ENCODE measurements at regions not wholly inside any gene's neighbourhood (a gene's known extent, or its start where the extent isn't known, plus 50 kb on each side); places are given as distances from the start of the nearest gene placed in this dataset.

GRCh38 chr4:181477591-181477990 lies 765.6 kb upstream of the TENM3 start:
- no peak for DNase-seq
- no peak for ATAC-seq
- H3K4me1 ChIP-seq (ENCODE audit: control insufficient read depth, insufficient read depth, low read length): no peaks in the 10 kb centered on the region
- intact Hi-C loops (cut with DNase I): no loop called here
- no peak overlapping the region for H3K27ac ChIP-seq (ENCODE audit: low read length)
- no peaks in the 10 kb centered on the region for H3K9me3 ChIP-seq (ENCODE audit: control insufficient read depth, low read length)
- H3K4me3 ChIP-seq (ENCODE audit: low read length): no peak overlapping the region
- WGBS: 70% methylated on average over 4 of the region's 4 CpGs
- no peaks in the 10 kb centered on the region for H3K27me3 ChIP-seq (ENCODE audit: control insufficient read depth, insufficient read depth)

DNA sequence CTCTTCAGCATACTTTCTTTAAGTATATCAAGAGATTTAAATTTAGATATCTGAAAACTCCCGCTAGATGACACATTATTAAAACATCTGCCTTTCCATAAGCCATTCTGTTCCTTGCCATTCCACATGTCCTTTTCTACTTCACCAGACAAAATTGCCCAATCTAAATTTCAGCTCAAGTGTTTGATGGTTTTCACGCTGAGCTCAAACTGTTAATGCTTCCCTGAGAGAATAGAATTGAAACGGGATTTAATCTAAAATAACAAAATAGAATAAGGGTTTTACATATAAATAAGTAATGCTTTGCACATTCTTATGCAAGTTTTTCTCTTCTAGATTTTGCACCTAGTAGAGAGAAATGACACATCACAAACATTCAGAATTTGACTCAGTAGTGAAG lies 764.5 kb upstream of the TENM3 start:
- 63% methylated on average over 3 of the region's 3 CpGs for WGBS
- Histone ChIP-seq H3K27me3 (ENCODE audit: control insufficient read depth, insufficient read depth) (no peaks in the 10 kb centered on the region), H3K4me1 (ENCODE audit: control insufficient read depth, insufficient read depth, low read length) (no peaks in the 10 kb centered on the region), H3K9me3 (ENCODE audit: control insufficient read depth, low read length) (no peaks in the 10 kb centered on the region), H3K27ac (ENCODE audit: low read length) (no peak overlapping the region), H3K4me3 (ENCODE audit: low read length) (no peak overlapping the region)
- no peak for ATAC-seq
- DNase-seq: no peak
- intact Hi-C loops (cut with DNase I): no loop called here

GRCh38 chr4:181479141-181479540 lies 764.1 kb upstream of the TENM3 start:
- DNase-seq (no peak), ATAC-seq (no peak)
- H3K27me3 ChIP-seq (ENCODE audit: control insufficient read depth, insufficient read depth): no peaks in the 10 kb centered on the region
- 76% methylated on average over 2 of the region's 2 CpGs for WGBS
- H3K4me1 ChIP-seq (ENCODE audit: control insufficient read depth, insufficient read depth, low read length): no peaks in the 10 kb centered on the region
- intact Hi-C loops (cut with DNase I): no loop called here
- H3K9me3 ChIP-seq (ENCODE audit: control insufficient read depth, low read length): no peaks in the 10 kb centered on the region
- H3K27ac ChIP-seq (ENCODE audit: low read length): no peak overlapping the region
- no peak overlapping the region for H3K4me3 ChIP-seq (ENCODE audit: low read length)

DNA sequence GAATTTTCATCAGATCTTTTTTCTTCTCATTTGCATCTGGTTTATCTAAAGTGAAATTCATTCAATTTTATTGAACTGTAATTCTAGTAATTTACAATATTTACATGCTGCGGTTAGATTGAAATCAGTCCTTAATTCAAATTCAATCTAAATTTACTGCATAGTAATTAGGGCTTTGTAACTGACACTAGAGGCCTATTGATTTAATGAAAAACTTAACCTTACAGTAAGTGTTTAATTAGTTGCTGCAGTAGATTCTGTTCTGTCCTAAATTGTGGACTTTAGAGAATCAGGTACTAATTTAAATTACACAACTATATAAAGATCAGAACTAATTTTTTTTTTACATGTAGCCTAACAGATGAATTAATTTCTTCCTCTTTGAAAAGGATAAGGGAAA lies 758.8 kb upstream of the TENM3 start:
- no peaks in the 10 kb centered on the region for H3K9me3 ChIP-seq (ENCODE audit: control insufficient read depth, low read length)
- DNase-seq (no peak), ATAC-seq (no peak)
- no peaks in the 10 kb centered on the region for H3K27me3 ChIP-seq (ENCODE audit: control insufficient read depth, insufficient read depth)
- no peak overlapping the region for H3K27ac ChIP-seq (ENCODE audit: low read length)
- no peaks in the 10 kb centered on the region for H3K4me1 ChIP-seq (ENCODE audit: control insufficient read depth, insufficient read depth, low read length)
- no peak overlapping the region for H3K4me3 ChIP-seq (ENCODE audit: low read length)
- intact Hi-C loops (cut with DNase I): no loop called here
- 94% methylated on average over 1 of the region's 1 CpG for WGBS

DNA sequence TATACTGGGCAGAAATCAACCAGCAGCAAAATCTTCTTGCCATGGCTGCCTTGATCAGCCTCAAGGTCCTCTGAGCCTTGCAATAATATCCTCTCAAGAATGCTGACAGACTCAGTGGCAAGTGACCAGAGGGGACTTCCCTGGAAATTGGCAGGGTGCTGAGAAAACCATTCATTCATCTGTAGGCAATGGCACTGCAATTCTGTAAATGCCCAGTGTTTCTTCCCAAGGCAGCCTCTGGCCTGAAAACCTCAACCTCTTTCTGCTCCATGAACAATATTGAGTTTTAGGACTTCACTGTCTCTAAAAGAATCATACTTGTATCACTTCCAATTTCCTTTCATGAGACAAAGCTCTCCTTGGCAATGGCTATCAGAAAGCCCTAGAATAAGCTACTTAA lies 754.3 kb upstream of the TENM3 start:
- Histone ChIP-seq H3K4me1 (ENCODE audit: control insufficient read depth, insufficient read depth, low read length) (no peaks in the 10 kb centered on the region), H3K9me3 (ENCODE audit: control insufficient read depth, low read length) (no peaks in the 10 kb centered on the region), H3K27ac (ENCODE audit: low read length) (no peak overlapping the region), H3K4me3 (ENCODE audit: low read length) (no peak overlapping the region), H3K27me3 (ENCODE audit: control insufficient read depth, insufficient read depth) (no peaks in the 10 kb centered on the region)
- ATAC-seq (no peak), DNase-seq (no peak)
- intact Hi-C loops (cut with DNase I): no loop called here

DNA sequence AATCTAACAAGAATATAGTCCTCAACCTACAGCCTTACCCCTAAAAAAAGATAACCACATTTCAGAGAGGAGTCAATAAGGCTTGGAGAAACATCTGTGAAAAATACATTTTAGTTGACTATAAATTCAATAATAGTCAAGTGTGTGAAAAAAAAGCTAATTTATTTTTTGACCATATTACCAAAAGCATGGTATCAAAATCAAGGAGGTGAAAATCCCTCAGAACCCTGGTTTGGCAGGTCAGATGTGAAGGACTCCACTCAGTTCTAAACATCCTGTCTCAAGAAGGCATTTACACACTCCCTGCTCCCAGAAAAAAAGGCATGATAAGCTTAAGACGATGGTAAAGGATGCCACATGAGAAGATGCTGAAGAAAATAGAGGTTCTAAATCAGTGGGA lies 745.1 kb upstream of the TENM3 start:
- DNase-seq (no peak), ATAC-seq (no peak)
- no peaks in the 10 kb centered on the region for H3K4me1 ChIP-seq (ENCODE audit: control insufficient read depth, insufficient read depth, low read length)
- H3K9me3 ChIP-seq (ENCODE audit: control insufficient read depth, low read length): no peaks in the 10 kb centered on the region
- WGBS: 81% methylated on average over 1 of the region's 1 CpG
- H3K27me3 ChIP-seq (ENCODE audit: control insufficient read depth, insufficient read depth): no peaks in the 10 kb centered on the region
- no peak overlapping the region for H3K4me3 ChIP-seq (ENCODE audit: low read length)
- no peak overlapping the region for H3K27ac ChIP-seq (ENCODE audit: low read length)
- intact Hi-C loops (cut with DNase I): no loop called here

- Histone ChIP-seq H3K9me3 (ENCODE audit: control insufficient read depth, low read length) (no peaks in the 10 kb centered on the region), H3K27ac (ENCODE audit: low read length) (no peak overlapping the region), H3K4me1 (ENCODE audit: control insufficient read depth, insufficient read depth, low read length) (no peaks in the 10 kb centered on the region), H3K27me3 (ENCODE audit: control insufficient read depth, insufficient read depth) (no peaks in the 10 kb centered on the region), H3K4me3 (ENCODE audit: low read length) (no peak overlapping the region)
- no peak for DNase-seq
- WGBS: 88% methylated on average over 8 of the region's 8 CpGs
- intact Hi-C loops (cut with DNase I): no loop called here
- no peak for ATAC-seq
Observed at GRCh38 chr4:181502611-181503010, 740.6 kb upstream of the TENM3 start.

DNA sequence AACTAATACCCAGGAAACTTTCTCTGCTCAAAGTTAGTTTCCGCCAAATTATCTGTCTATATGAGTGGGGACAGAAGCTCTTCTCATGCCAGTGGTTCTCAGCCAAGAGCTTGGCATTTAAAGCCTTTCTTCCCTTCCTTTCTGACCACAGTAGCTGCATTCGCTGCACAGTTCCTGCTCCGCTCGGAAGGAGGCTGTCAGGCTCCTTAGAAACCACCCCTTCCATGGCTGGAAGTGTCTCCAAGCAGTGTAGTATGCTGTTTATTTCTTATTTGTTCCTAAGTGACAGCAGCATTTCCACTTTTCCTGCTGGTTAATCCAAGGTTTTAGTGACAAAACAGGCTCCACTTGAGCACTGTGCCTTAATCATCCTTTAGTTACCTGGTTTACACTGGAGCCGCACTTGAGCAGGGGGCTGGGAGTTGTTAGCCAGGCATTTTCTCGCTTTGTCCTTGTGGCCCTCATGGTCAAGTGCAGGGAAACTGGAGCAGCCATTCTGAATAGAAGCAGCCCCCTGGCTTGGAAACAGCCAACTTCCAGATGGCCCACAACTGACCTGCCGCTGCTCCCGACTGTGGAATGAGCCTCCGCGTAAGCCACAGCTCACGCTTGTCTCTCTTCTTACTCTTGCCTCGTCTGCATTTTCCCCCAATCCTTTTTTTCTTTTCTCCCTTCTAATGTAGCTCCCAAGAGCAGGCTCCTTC lies 739.4 kb upstream of the TENM3 start:
- no peaks in the 10 kb centered on the region for H3K27me3 ChIP-seq (ENCODE audit: control insufficient read depth, insufficient read depth)
- H3K4me3 ChIP-seq (ENCODE audit: low read length): no peak overlapping the region
- no peak for ATAC-seq
- WGBS: 60% methylated on average over 12 of the region's 12 CpGs
- no peak overlapping the region for H3K27ac ChIP-seq (ENCODE audit: low read length)
- H3K9me3 ChIP-seq (ENCODE audit: control insufficient read depth, low read length): no peaks in the 10 kb centered on the region
- no peak for DNase-seq
- intact Hi-C loops (cut with DNase I): no loop called here
- H3K4me1 ChIP-seq (ENCODE audit: control insufficient read depth, insufficient read depth, low read length): no peaks in the 10 kb centered on the region

DNA sequence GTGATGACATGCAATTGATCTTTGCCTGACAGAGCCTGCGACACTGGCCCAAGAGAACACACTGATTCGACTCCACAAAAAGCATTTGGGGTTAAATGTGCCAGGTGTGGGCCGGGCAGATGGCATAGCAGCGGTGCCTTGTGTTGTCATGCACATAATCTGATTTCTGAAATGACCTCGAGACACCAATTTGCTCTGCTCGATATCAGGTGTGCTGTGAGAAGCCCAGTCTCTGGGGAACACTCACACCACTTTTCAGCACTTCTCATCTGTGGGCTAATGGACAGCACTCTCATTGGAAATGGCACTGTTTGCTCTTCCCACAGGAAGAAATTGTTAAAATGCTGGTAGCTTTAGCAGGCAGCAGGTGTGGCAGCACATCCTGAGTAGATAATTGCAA lies 738.3 kb upstream of the TENM3 start:
- DNase-seq: no peak
- intact Hi-C loops (cut with DNase I): no loop called here
- H3K27me3 ChIP-seq (ENCODE audit: control insufficient read depth, insufficient read depth): no peaks in the 10 kb centered on the region
- no peak overlapping the region for H3K4me3 ChIP-seq (ENCODE audit: low read length)
- WGBS: 52% methylated on average over 6 of the region's 6 CpGs
- H3K27ac ChIP-seq (ENCODE audit: low read length): no peak overlapping the region
- no peak for ATAC-seq
- H3K9me3 ChIP-seq (ENCODE audit: control insufficient read depth, low read length): no peaks in the 10 kb centered on the region
- no peaks in the 10 kb centered on the region for H3K4me1 ChIP-seq (ENCODE audit: control insufficient read depth, insufficient read depth, low read length)

DNA sequence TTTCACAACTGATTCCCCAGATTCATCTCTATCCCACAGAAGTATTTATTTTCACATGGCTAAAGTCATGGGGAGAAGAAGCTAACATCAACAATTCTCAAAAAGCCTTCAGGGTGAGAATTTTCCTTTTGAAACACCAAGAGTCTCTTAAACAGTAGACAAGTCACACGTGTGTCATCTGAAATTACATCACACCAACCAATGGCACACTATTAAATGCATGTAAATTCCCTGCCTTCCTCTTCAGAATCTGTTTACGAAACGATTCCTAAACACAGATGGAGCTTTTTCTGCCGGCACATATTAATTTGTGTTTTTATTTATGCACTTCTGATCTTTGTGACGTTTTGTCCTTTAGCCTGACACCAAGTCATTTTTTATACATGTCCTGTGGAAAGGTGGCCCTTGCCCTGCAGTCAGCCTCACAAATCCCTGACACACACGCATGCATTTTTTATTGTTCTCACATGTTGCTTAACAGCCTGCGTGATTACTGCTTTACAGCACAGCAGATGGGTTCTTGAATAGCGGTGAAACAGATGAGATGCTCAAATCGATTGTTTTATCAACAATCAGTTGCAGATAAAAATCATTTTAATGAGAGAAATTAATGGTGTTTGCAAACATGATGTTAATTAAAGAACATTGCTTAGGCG lies 735.9 kb upstream of the TENM3 start:
- no peaks in the 10 kb centered on the region for H3K4me1 ChIP-seq (ENCODE audit: control insufficient read depth, insufficient read depth, low read length)
- 83% methylated on average over 10 of the region's 10 CpGs for WGBS
- H3K4me3 ChIP-seq (ENCODE audit: low read length): no peak overlapping the region
- ATAC-seq (no peak), DNase-seq (no peak)
- no peak overlapping the region for H3K27ac ChIP-seq (ENCODE audit: low read length)
- no peaks in the 10 kb centered on the region for H3K9me3 ChIP-seq (ENCODE audit: control insufficient read depth, low read length)
- intact Hi-C loops (cut with DNase I): no loop called here
- no peaks in the 10 kb centered on the region for H3K27me3 ChIP-seq (ENCODE audit: control insufficient read depth, insufficient read depth)

DNA sequence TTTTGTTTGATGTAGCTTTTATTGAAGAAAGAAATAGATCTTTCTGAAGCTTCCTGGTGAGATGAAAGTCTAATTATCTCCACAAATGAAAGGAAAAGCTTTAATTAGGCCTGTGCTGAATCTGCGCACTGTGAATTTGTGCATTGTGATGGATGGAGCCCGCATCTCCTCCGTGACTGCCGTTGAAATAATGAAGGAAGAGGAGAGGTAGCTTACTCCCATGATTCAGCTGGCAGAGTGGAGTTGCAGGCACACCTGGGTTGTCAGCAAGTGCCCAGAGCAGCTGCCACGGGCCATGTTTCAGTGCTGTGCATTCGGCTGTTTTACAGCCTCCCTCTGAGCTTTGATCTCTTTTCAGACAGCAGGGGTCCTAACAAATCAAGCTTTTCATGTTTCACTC lies 735.3 kb upstream of the TENM3 start:
- 72% methylated on average over 6 of the region's 6 CpGs for WGBS
- no peaks in the 10 kb centered on the region for H3K27me3 ChIP-seq (ENCODE audit: control insufficient read depth, insufficient read depth)
- DNase-seq (no peak), ATAC-seq (no peak)
- no peak overlapping the region for H3K27ac ChIP-seq (ENCODE audit: low read length)
- intact Hi-C loops (cut with DNase I): no loop called here
- no peaks in the 10 kb centered on the region for H3K9me3 ChIP-seq (ENCODE audit: control insufficient read depth, low read length)
- no peak overlapping the region for H3K4me3 ChIP-seq (ENCODE audit: low read length)
- no peaks in the 10 kb centered on the region for H3K4me1 ChIP-seq (ENCODE audit: control insufficient read depth, insufficient read depth, low read length)

DNA sequence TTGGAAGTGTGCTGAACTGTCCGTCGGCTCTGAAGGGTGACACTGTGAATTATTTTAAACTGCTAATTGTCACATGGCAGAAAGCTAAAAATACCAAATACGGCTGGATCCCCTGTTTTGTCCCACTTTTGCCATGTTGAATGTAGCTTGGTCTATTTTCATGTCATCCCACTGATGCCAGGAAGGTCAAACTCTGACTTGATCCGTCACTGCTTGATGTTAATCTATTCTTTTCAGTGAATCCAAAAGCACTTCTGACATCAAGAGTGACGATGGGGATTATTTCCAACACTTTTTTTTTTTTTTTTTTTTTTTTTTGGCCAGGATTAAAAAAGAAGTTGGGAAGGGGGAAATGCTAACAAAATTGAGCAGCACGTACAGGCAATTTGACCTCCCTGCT lies 734.6 kb upstream of the TENM3 start:
- Histone ChIP-seq H3K27me3 (ENCODE audit: control insufficient read depth, insufficient read depth) (no peaks in the 10 kb centered on the region), H3K9me3 (ENCODE audit: control insufficient read depth, low read length) (no peaks in the 10 kb centered on the region), H3K27ac (ENCODE audit: low read length) (no peak overlapping the region), H3K4me3 (ENCODE audit: low read length) (no peak overlapping the region), H3K4me1 (ENCODE audit: control insufficient read depth, insufficient read depth, low read length) (no peaks in the 10 kb centered on the region)
- 58% methylated on average over 6 of the region's 6 CpGs for WGBS
- no peak for DNase-seq
- no peak for ATAC-seq
- intact Hi-C loops (cut with DNase I): no loop called here
